SH-SY5Y (cell line): ENCODE measurements at regions not wholly inside any gene's neighbourhood (a gene's known extent, or its start where the extent isn't known, plus 50 kb on each side); places are given as distances from the start of the nearest gene placed in this dataset.

ENCODE experiments used
- GATA2 ChIP-seq: IDR thresholded peaks from 2 replicates; pipeline ENCODE4 v1.6.1; 2011; ENCODE audit warnings: mild to moderate bottlenecking, low read depth, low read length
- GATA3 ChIP-seq: IDR thresholded peaks from 2 replicates; pipeline ENCODE4 v1.6.1; 2011; ENCODE audit warnings: low read depth, mild to moderate bottlenecking, low read length, moderate library complexity

- no peak for TF ChIP-seq GATA2
- no peak for TF ChIP-seq GATA3
These were observed 530.5 kb downstream of the BCL11B start for GRCh38 chr14:98741523-98741922.
